HCT116 (cell line): ENCODE measurements at regions not wholly inside any gene's neighbourhood (a gene's known extent, or its start where the extent isn't known, plus 50 kb on each side); places are given as distances from the start of the nearest gene placed in this dataset.

Experiments used
- ATF3 ChIP-seq: IDR thresholded peaks from 2 replicates; pipeline ENCODE4 v1.6.1; 2012
- CTCF ChIP-seq, 3 experiments: fragments of 200-600 bp in 1 of 3; sonication (generic) in 1 of 3; IDR thresholded peaks in 2 of 3; conservative IDR thresholded peaks in 1 of 3; 2 replicates each; pipeline ENCODE4 v1.5.1; 2012 to 2017; ENCODE audit warnings: low read depth in 2 of 3, low read length in 2 of 3, antibody characterized with exemption in 1 of 3, borderline replicate concordance in 1 of 3, control low read depth in 1 of 3, mild to moderate bottlenecking in 1 of 3, mixed read lengths in 1 of 3, mixed run types in 1 of 3, moderate library complexity in 1 of 3; ENCODE audit not compliant: insufficient read depth in 1 of 3
- ELF1 ChIP-seq: IDR thresholded peaks from 2 replicates; pipeline ENCODE4 v1.6.1; 2012; ENCODE audit warnings: low read depth, borderline replicate concordance
- EZH2 ChIP-seq: fragments of 200-600 bp; sonication (generic); IDR thresholded peaks from 2 replicates; pipeline ENCODE4 v1.6.1; 2017; ENCODE audit warnings: antibody characterized with exemption, mixed run types
- EZH2phosphoT487 ChIP-seq: fragments of 200-600 bp; IDR thresholded peaks from 2 replicates; pipeline ENCODE4 v1.6.1; 2018; ENCODE audit warnings: antibody characterized with exemption, borderline replicate concordance
- MAX ChIP-seq: IDR thresholded peaks from 2 replicates; pipeline ENCODE4 v1.6.1; 2012
- POLR2A ChIP-seq: IDR thresholded peaks from 2 replicates; pipeline ENCODE4 v1.7.0; 2011; ENCODE audit warnings: borderline replicate concordance; ENCODE audit not compliant: insufficient read depth, insufficient read length; ENCODE audit errors: extremely low read depth
- POLR2AphosphoS5 ChIP-seq: IDR thresholded peaks from 2 replicates; pipeline ENCODE4 v1.6.1; 2011; ENCODE audit warnings: mild to moderate bottlenecking, low read depth, low read length, moderate library complexity
- REST ChIP-seq: IDR thresholded peaks from 2 replicates; pipeline ENCODE4 v1.6.1; 2012; ENCODE audit warnings: low read depth
- SIN3A ChIP-seq: IDR thresholded peaks from 2 replicates; pipeline ENCODE4 v1.6.1; 2012; ENCODE audit warnings: low read depth
- TCF7L2 ChIP-seq: IDR thresholded peaks from 2 replicates; pipeline ENCODE4 v1.7.0; 2011; ENCODE audit warnings: borderline replicate concordance, inconsistent platforms; ENCODE audit not compliant: insufficient read depth, insufficient read length; ENCODE audit errors: extremely low read depth
- YY1 ChIP-seq: IDR thresholded peaks from 2 replicates; pipeline ENCODE4 v1.6.1; 2011; ENCODE audit warnings: low read length, low read depth, moderate library complexity, mild to moderate bottlenecking; ENCODE audit not compliant: insufficient replicate concordance; ENCODE audit errors: extremely low read depth
- ZNF274 ChIP-seq: fragments of 200-500 bp; sonication (Bioruptor generic); IDR thresholded peaks from 2 replicates; pipeline ENCODE4 v1.6.1; 2014; ENCODE audit warnings: mild to moderate bottlenecking, low read depth, low read length, inconsistent platforms

GRCh38 chr12:75818863-75819262, 212.7 kb downstream of the PHLDA1 start:
- TF ChIP-seq MAX (no peak), POLR2AphosphoS5 (no peak), CTCF (IDR thresholded peaks at IDR 0.05 in 2 of 3, conservative IDR thresholded peaks at IDR 0.05 in 1 of 3; ENCODE audit: borderline replicate concordance in 1 of 3, insufficient read depth in 1 of 3, low read depth in 2 of 3, low read length in 2 of 3) (no peak), POLR2A (no peak), EZH2 (no peak), SIN3A (no peak), ELF1 (no peak), ATF3 (no peak), TCF7L2 (no peak), ZNF274 (no peak), REST (no peak), EZH2phosphoT487 (no peak), YY1 (no peak)
